ENCODE measurements at regions not wholly inside any gene's neighbourhood (a gene's known extent, or its start where the extent isn't known, plus 50 kb on each side); places are given as distances from the start of the nearest gene placed in this dataset.
"Not testable (repeated sequence)": the region's sequence is repeated elsewhere in the genome, so short reads cannot be mapped to it uniquely, and the experiment has no call there.

- H3K4me3 ChIP-seq (ENCODE audit: low read depth, low read length), result no peak overlapping the region
- ChIA-PET POLR2A (no interaction called here), CTCF (no interaction called here)
- no peaks in the 10 kb centered on the region for H3K27me3 ChIP-seq (ENCODE audit: control insufficient read depth, insufficient read depth, low read length)
- DNase-seq (ENCODE audit: low read depth), result no peak
- no peak for TF ChIP-seq CTCF (IDR thresholded peaks at IDR 0.05; ENCODE audit: insufficient read depth, low read depth, low read length)
- H3K36me3 ChIP-seq (ENCODE audit: control insufficient read depth, insufficient read depth, low read length), result no peaks in the 10 kb centered on the region
These were observed 67.9 kb upstream of the GRK3 start for GRCh38 chr22:25496396-25497064.

- ChIA-PET CTCF (no interaction called here), POLR2A (no interaction called here)
- Histone ChIP-seq H3K36me3 (ENCODE audit: control insufficient read depth, insufficient read depth, low read length) (no peaks in the 10 kb centered on the region), H3K4me3 (ENCODE audit: low read depth, low read length) (no peak overlapping the region), H3K27me3 (ENCODE audit: control insufficient read depth, insufficient read depth, low read length) (no peaks in the 10 kb centered on the region)
- no peak for DNase-seq (ENCODE audit: low read depth)
- TF ChIP-seq CTCF (IDR thresholded peaks at IDR 0.05; ENCODE audit: insufficient read depth, low read depth, low read length), result no peak
These were observed 67.3 kb upstream of the GRK3 start for GRCh38 chr22:25497181-25497641.

GRCh38 chr22:25497716-25498115 lies 66.8 kb upstream of the GRK3 start:
- Histone ChIP-seq H3K36me3 (ENCODE audit: control insufficient read depth, insufficient read depth, low read length) (no peaks in the 10 kb centered on the region), H3K27me3 (ENCODE audit: control insufficient read depth, insufficient read depth, low read length) (no peaks in the 10 kb centered on the region), H3K4me3 (ENCODE audit: low read depth, low read length) (no peak overlapping the region)
- ChIA-PET POLR2A (no interaction called here), CTCF (no interaction called here)
- TF ChIP-seq CTCF (IDR thresholded peaks at IDR 0.05; ENCODE audit: insufficient read depth, low read depth, low read length), result no peak
- DNase-seq (ENCODE audit: low read depth), result no peak

- H3K36me3 ChIP-seq (ENCODE audit: control insufficient read depth, insufficient read depth, low read length); H3K27me3 ChIP-seq (ENCODE audit: control insufficient read depth, insufficient read depth, low read length); H3K4me3 ChIP-seq (ENCODE audit: low read depth, low read length); DNase-seq (ENCODE audit: low read depth); CTCF ChIA-PET: not testable (repeated sequence)
- POLR2A ChIA-PET, result interaction anchor here (0.6 kb wide), 1 partner anchor 158 kb away, joined by 3 read pairs; no protein-coding TSS in a partner anchor
These were observed 63.8 kb upstream of the GRK3 start for GRCh38 chr22:25500671-25501070.

GRCh38 chr22:25504017-25504416 lies 60.5 kb upstream of the GRK3 start:
- POLR2A ChIA-PET; H3K36me3 ChIP-seq (ENCODE audit: control insufficient read depth, insufficient read depth, low read length): not testable (repeated sequence)

GRCh38 chr22:25508161-25508560 lies 56.3 kb upstream of the GRK3 start:
- DNase-seq (ENCODE audit: low read depth), result no peak
- H3K4me3 ChIP-seq (ENCODE audit: low read depth, low read length), result no peak overlapping the region
- ChIA-PET CTCF (no interaction called here), POLR2A (no interaction called here)
- H3K27me3 ChIP-seq (ENCODE audit: control insufficient read depth, insufficient read depth, low read length), result no peaks in the 10 kb centered on the region
- no peaks in the 10 kb centered on the region for H3K36me3 ChIP-seq (ENCODE audit: control insufficient read depth, insufficient read depth, low read length)
- no peak for TF ChIP-seq CTCF (IDR thresholded peaks at IDR 0.05; ENCODE audit: insufficient read depth, low read depth, low read length)

More at GRCh38 chr22:25504017-25504416, 60.5 kb upstream of the GRK3 start:
- H3K27me3 ChIP-seq (ENCODE audit: control insufficient read depth, insufficient read depth, low read length); DNase-seq (ENCODE audit: low read depth); H3K4me3 ChIP-seq (ENCODE audit: low read depth, low read length): not testable (repeated sequence)
- CTCF ChIA-PET, result interaction anchor here (0.7 kb wide), 1 partner anchor 41 kb away, joined by 3 read pairs; no protein-coding TSS in a partner anchor

All from BJ (cell line).